MV-4-11 (cell line): ENCODE measurements at regions not wholly inside any gene's neighbourhood (a gene's known extent, or its start where the extent isn't known, plus 50 kb on each side); places are given as distances from the start of the nearest gene placed in this dataset.

ENCODE experiments used
- DNase-seq: peaks from one replicate; lab custom pipeline; 2025; lab: John Stamatoyannopoulos, UW

DNA sequence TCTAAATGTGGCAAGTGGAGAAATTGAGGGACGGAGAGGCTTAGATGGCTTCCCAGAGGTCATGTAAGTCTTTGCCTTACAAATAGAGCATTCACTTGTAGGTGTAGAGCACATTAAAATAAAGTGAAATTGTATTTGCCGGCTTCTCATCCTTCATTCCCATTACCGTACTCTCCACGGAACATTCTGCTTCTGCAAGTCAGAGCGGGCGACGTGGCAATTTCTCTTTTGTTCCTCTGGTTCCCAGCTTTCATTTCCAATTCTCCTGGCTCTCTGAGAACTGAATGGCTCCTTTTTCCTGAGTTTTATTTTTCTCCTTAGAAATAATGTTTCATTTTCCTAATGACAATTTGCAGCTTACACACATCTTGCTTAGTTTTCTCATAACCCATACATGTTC lies 51.3 kb upstream of the PFKP start:
- DNase-seq: no peak

DNA sequence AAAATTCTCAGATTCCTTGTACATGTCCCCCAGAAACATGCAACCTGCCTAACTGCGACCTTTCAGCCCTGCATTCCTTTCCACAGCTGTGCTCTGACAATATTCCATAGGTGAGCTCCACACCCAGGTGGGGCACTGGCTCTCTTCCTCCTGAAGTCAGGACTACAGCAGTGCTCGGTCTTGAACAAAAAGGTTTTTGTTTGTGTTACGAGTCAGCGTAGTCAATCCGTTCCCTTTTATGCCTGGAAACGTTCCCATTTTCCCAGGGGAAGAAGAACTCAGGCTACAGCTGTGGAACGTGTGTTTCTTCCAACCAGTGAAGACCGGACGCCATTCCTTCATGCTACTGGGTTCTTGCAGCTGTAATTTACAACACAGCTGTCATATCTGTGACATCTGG lies 52.4 kb upstream of the PFKP start:
- no peak for DNase-seq

DNA sequence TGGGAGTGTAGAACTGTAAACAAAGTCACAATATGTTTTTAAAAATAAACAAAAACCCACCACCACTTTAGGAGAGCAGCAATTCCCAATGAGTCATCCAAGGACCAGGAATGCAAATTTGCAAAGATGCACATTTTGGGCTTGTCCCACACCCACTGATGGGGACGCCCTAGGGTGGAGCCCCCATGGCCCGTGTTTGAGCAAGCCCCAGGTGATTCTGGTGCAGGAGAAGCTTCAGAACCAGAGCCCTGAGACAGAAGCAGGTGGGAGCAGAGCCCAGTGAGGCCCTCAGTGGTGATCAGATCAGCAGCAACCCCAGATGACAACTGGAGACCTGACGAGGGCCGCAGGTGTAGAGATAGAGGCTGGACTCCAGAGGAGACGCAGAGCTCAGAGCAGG lies 55.1 kb upstream of the PFKP start:
- no peak for DNase-seq

DNA sequence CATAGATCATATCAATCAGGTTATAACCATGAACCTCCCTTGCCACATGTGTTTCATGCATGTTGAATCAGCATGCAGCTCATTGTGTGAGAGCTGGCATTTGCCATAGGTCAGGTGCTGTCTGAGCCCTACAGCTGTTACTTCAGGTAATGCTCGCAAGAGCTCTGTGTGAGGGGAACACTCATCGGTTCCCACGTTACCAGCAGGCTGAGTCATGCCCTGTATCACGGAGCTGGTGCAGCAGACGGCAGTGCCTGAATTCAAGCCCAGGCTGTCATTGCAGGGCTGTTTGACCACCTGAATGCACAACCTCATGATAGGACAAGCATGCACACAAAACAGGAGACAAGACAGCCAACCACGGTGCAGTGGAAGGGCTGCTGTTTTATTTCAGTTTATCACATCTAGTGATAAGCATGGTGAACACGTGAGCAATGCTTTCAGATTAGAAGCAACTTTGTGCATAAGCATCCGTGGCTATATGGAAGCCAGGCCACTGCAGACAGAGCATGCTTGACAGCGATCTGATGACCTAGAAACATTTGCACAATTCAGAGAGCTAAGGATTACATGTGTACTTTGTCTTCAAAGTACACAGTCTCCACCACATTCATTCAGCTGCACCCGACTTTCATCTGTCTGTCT lies 56.4 kb upstream of the PFKP start:
- DNase-seq: no peak

DNA sequence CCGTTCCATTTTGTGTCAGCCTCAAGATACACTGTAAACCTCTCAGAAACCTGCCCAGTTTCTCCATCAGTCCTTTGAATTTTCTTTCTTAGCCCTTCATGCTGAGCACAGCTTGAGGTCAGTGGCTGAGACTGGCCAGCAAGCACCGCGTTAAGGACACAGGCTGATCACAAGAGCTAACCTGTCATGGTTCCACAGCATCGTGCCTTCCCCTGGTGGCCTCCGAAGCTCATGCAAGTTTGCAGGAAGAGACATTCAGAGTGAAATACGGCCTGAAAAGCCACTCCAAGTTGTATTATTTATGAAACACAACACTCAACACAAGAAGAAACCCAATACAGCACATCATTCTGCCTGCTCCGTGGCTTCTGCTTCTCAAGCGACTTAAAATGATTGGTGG lies 57.0 kb upstream of the PFKP start:
- no peak for DNase-seq

DNA sequence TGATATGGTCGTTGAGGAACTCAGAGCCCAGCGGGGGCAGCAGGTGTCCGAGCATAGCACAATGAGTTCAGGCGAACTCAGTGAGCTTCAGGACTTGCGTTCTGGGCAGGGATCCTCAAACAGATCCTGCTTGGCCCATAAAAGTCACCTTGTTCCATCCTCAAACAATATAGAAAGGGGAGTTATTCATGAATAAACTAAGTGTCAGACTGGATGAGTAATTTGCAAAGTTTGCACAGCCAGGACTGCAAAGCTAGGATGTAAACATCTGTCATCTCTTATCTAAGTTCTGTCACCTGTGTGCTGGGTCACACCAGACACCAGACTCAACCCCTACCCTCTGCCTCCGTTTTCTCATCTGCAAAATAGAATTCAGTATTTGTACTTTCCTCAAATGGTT lies 58.0 kb upstream of the PFKP start:
- DNase-seq: no peak

DNA sequence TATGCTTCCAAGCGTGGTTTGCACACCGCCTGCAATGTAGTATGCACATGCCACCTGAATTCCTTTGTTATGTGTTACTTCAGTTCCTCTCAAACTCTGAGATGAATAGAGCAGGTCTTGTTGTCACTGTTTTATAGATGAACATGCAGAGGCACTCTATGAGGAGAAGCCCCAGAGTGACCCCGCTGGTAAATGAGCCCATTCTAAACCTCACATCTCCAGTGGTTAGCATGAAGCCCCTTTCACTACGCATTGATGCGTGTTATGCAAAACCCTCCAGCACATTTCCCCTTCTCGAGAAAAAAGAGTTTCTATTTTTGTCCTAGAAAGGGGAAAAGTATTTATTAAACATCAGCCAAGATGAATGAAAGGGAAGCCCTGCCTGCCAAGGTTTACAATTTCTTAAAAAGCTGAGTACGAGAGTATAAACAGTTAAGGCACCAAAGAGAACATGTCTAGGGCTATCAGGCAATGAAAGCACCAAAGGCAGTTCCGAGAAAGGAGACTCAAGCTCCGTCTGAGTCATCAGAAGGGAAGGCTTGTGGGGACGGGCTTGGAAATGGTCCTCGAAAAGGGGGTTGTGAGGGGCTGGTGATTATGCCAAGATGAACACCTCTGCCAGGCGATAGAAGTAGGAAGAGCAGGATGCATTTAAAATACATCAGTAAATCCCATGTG lies 58.7 kb upstream of the PFKP start:
- peak; percentile 23 for DNase-seq

DNA sequence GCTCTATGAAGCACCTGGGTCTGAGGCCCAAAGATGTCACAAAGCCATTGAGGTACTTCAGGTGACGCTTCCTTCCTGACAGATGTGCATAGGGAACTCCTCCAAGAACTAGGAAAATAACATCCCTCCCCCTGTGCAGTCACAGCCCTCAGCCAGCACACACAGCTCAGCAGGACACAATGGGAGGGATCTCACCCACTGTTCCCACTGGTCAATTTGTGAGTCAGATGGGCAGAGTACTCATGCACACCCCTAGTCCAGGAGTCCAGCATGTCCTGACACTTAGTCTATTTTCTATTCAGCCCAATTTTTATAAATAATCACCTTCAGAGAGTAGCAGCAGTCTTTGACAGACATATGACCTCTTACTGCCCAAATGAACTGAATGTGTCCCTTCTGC lies 60.7 kb upstream of the PFKP start:
- DNase-seq: no peak

DNA sequence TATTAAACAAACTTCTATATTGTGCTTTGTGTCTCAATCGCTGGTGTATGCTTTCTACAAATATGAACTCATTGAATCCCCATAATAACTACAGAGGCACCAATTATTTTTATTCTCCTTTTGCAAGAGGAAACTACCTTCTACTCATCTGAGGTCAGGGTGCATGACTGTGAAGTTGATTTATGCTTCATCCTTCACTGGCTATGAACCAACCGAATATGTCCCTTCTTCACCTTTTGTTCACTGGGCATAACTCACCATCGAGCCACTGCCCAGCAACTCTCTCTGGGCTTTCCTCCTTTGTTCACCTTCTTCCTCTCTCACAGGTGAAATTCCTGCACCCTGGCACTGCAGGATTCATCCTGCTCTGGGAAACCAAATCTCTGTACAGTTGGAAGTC lies 61.3 kb upstream of the PFKP start:
- no peak for DNase-seq

DNA sequence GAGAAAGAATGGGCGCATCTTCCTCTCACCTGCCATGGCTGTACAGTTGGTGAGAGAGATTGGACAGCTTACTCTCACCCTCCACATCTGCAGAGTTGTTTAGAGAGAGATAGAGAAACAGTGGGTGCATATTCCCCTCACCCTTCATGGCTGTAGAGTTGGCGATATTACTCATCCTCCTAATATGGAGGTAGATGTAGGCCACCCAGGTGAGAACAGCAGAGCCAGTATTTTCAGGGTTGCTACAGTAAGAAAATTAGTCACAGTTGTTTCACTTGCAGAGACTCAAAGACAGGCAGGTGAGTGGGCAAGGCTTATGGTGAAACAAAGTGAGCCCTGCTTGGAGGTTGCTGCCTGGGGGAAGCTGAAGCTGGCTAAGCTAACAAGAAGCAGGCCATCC lies 65.0 kb upstream of the PFKP start:
- DNase-seq: no peak

DNA sequence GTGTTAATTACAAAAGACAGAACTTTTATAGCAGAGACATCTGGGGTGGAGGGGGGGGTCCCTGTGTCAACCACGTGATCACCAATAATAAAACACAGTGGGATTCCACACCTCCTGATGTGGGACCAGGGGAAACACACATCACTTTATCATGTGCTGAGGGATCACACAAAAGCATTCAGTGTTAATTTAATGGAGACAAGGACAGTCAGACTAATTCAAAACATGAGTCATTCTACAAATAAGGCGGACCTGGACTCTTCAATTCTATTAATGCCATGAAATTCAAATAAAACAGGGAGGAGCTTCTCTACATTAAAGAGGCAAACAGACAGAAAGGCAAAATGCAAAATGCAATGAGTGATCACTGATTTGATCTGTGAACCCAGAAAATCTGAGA lies 67.3 kb upstream of the PFKP start:
- DNase-seq: no peak

DNA sequence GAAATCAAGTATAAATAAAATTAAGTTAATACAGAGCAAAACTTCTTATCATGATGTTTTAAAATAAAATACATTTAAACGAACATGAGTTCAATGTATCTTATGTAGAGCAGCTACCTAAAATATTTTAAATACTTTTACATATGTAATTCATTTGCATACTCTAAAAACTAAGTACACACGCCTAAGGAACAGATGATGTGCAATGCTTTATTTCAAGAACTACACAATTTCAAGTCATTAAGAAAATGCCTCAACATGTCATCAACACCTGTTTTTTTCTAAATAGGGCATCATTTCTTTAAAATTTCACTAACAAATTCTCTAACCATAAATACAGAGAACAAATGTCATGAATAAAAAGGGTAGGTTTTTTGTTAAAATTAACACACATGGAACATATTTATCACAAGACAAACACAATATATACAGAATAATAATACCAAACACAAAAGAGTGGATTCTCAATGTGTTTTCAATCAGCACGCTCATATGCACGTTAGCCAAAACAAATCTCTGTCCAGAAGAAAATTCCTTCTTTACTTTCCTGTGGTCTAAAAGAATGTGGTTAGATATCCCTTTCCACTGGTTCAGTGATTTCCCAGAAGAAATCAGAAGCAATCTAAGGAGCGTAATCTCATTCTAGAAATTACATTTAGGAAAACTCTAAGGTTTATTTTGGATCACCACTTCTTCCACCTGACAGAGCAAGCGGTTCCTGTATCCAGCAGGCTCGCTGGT lies 73.0 kb upstream of the PFKP start:
- DNase-seq: no peak

DNA sequence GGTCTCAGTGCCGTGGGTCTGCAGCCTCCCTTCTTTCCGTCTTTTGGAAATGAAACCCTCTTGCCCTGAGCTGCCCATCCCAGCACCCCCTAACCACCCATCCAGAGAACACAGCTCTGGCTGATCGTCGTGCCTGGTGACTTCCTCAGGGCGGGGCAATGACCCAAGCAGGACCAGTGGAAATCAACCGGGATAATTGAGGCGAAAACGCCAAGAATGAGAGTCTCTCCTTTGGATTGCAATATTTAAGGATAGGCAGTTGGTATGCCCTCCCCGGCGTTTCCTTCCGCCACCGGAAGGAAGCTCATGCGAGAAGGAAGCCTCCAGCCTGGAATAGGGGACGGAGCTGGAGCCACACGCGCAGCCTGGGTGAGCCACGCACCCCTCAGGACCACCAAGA lies 73.7 kb upstream of the PFKP start:
- DNase-seq: no peak

DNA sequence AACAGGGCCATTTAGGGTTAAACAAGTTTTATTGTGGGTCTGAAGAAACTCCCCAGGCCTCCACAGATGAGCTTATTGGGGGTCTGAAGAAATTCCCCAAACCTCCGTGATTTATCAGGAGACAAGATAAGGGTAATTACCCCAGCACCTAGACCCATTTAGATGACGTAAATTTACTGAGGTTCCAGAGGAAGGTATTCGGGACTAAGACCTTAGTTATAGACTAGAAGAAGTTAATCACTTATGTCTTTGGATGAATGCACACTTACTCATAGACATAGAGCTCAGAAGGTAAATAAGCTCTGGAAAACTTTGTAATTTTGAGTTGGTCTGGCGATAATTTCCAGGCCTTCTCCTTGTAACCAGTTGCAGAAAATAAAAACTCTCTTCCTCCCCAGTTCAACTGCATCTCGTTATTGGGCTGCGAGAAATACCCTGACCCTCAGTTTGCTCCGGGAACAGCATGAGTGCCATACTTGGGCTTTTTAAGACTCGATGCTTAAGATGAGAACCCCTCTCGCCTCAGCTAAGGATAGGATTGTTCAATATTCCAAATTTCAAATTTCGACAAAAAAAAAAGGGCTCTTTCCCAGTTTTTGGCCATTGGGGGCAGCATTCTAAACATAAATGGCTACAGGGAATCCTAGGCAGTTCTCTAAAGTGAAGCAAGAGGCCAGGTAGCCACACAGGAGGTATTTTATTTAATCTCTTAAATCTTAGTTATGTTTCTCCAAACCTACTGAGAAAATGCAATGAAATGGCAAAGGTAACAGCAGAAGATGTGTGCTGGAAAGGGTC lies 74.7 kb upstream of the PFKP start:
- no peak for DNase-seq

DNA sequence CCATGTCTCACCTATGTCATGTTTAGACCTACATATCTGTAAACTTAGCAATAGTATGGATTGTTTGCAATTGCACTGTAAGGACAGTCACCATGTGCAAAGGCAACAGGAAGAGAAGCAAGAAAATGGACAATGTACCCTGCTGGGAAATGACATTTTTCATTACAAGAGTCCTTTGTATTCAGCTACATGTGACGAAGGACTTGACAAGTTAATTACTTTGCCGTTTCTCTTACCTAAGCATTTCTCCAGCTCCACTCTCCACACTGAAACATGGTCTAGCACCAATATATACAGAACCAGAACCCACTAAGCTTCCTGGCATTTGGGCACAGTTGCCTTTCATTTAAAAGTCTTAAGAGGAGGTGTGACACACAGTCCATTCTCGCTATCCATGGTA lies 76.6 kb upstream of the PFKP start:
- DNase-seq: no peak

DNA sequence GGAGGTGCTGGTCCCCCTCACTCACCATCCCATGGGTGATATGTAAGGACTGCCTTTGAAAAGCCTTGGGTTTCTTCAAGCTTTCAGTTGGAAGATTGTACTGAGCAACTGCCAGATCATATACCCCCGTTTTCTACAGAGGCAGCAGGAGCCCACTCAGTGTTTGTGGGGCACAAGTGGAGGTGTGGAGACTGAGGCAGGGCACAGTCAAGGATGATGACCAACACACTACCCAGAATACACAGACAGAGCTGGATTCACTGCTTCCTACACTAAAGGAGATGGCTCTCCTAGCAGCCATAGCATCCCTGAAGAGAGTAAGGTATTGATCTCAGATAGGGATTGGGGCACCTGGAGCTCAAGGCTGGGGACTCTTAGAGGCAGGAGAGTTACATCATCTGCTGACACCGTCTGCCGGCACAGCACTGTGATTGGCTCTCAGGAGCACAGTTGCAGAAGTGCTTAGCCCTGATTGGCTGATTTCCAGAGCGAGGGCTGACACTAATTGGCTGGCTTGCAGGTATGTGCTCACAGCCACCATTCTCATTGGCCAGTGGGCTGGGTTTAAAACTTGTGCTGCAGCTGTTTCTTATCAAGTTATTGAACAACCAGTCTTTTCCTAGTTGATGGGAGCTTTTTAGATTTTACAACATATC lies 77.9 kb upstream of the PFKP start:
- no peak for DNase-seq

DNA sequence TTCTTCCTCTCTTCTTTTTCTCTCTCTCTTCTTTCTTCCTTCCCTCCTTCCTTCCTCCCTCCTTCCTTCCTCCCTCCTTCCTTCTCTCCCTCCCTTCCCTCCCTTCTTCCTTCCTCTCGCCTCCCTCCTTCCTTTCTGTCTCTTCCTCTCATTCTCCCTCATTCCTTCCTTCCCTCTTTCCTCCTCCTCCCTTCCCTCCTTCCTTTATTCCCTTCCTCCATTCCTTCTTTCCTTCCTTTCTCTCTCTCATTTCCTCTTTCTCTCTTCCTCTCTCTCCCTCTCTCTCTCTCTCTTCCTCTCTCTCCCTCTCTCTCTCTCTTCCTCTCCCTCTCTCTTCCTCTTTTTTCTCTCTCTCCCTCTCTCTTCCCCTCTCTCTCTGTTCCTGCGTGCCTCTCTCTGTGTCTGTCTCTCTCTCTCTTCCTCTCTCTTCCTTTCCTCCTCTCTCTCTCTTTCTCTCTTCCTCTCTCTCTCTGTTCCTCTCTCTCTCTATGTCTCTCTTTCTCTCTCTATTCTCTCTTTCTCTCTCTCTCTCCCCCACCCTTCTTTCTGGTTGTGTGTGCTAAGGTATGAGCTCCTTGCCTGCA lies 80.1 kb upstream of the PFKP start:
- DNase-seq: peak; percentile 32

DNA sequence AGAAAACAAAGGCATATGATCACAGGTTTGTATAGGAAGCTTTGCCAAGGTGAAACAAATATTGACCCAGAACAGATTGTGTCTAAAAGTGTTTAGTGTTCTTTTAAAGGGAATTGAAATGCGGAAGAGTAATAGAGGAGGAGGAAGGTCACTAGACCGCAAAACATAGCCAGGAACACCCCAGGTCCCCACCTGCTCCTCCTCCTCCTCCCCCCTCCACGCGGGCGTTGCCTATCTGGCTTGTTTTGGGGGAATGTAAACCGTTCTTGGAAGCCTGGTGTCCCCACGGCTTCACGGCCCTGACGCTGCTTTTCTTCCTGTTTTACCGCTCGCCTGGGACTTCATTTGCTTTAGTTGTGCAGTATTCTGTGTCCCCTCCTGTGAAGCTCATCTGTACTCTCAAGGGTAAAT lies 81.0 kb upstream of the PFKP start:
- DNase-seq: peak; percentile 55

DNA sequence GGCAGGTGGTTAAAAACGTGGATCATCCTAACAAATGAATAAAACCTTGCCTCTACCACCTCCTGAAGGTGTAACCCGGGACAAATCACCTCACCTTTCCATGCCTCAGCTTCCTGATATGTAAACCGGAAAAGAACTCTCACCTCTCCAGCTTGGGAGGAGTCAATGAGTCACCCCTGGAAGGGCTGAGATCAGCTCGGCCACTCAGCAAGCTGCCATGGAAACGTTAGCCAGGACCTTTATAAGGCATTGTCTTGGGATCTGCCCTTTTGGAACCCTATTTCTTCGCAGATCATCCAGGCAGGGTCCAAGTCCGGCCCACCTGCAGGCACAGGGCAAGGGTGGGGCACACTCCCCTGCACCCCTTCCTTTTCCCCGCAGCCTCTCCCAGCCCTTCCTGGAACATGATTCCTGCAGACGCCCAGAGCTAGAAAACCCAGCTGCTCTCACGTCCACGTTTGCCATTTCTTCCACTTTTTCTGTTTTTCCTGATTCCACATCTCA lies 81.6 kb upstream of the PFKP start:
- peak; percentile 12 for DNase-seq

DNA sequence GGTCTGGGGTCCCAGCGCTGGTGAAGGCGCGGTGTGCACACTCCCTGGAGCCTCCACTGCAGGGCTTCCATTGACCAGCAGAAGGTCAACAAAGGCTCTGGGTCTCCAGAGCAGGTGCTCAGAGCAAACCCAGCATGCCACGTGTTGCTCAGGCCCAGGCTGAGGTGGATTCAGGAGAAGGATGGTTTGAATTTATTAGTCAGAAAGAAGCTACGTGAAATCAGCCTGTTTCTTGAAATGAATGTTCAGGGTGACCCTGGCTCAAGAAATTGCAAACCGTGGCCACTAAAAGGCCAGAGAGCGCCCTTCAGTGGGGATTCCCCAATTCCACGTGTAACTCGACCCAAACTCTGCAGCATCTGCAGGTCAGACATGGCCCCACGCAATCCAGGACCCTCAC lies 82.7 kb upstream of the PFKP start:
- no peak for DNase-seq

DNA sequence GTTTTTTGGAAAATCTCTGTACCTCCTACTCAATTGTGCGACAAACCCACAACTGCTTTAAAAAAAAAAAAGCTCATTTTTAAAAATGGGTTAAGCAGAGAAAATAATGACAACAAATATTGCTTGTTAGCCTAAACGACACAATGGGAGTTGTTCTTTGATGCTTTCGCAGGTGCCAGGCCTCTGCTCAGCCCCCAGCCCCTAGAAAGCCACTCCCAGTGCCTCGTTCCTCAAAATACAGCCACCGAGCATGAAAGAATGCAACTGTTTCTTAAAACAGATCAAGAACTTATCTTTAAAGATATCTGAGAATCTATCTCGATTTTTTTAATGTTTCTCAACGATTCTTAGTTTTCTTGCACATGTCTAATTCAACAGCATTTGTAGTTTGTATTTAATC lies 85.2 kb upstream of the PFKP start:
- peak; percentile 6 for DNase-seq

DNA sequence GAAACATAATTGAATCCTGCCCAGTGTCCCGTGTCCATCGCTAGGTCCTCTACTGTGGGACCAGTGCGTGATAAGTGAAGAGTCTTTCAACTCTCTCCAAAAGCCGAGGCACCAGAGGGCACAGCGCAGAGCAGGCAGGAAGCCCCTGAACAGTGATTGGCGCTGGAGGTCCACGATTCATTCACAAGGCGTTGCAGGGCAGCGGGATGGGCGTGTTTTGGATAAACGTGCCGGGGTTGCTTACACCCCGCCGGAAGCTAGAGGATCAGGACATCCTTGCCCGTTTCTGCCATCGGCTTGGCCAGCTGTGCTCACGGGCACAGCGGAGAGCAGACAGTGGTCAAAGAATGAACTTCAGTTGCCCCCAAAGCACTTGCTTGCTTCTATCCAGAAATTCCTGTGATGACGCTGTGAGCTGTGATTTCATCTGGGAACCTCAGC lies 86.0 kb upstream of the PFKP start:
- DNase-seq: no peak
